ENCODE measurements at regions not wholly inside any gene's neighbourhood (a gene's known extent, or its start where the extent isn't known, plus 50 kb on each side); places are given as distances from the start of the nearest gene placed in this dataset.

DNA sequence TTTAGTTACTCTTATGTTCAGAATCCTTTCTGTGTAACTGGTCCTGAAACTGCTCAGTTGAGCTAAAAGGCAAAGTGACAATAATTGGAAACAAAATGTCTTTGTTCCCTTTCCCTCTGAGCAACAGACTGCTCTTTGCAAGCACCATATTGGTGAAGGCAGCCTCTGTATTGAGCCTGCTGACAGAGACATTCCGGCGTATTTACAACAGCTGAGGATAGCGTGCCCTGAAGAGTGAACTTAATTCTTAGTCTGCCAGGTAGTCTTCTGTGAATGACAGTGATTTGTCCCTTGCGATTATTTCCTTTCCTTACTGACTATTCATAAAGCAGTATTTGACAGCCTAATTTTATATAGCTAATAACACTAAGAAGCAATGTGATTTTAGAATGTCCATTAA is 239.1 kb downstream of the CPS1 start:
- Histone ChIP-seq H3K4me2 (ENCODE audit: low read depth, low read length) (no peak overlapping the region), H3K36me3 (replicated peaks; ENCODE audit: insufficient read depth, low read length) (no peaks in the 10 kb centered on the region), H3F3A (ENCODE audit: insufficient read depth, low read length) (no peaks in the 10 kb centered on the region), H3K4me1 (ENCODE audit: low read length) (no peaks in the 10 kb centered on the region), H3K9me2 (replicated peaks; ENCODE audit: insufficient read depth, low read length) (no peaks in the 10 kb centered on the region), H3K79me2 (ENCODE audit: low read length) (no peaks in the 10 kb centered on the region), H3K9ac (ENCODE audit: low read length) (no peak overlapping the region), H3K27ac (ENCODE audit: low read length) (no peak overlapping the region), H3K9me3 (replicated peaks; ENCODE audit: insufficient read depth, low read length) (no peaks in the 10 kb centered on the region), H3K4me3 (ENCODE audit: low read length) (no peak overlapping the region), H3K27me3 (replicated peaks; ENCODE audit: insufficient read depth, low read length) (no peaks in the 10 kb centered on the region), H2AFZ (ENCODE audit: low read length) (no peak overlapping the region), H4K20me1 (ENCODE audit: insufficient read depth, low read length) (no peaks in the 10 kb centered on the region)
- no peak for TF ChIP-seq EZH2phosphoT487 (IDR thresholded peaks at IDR 0.05; ENCODE audit: low read length)
- TF ChIP-seq, protein P1, sequence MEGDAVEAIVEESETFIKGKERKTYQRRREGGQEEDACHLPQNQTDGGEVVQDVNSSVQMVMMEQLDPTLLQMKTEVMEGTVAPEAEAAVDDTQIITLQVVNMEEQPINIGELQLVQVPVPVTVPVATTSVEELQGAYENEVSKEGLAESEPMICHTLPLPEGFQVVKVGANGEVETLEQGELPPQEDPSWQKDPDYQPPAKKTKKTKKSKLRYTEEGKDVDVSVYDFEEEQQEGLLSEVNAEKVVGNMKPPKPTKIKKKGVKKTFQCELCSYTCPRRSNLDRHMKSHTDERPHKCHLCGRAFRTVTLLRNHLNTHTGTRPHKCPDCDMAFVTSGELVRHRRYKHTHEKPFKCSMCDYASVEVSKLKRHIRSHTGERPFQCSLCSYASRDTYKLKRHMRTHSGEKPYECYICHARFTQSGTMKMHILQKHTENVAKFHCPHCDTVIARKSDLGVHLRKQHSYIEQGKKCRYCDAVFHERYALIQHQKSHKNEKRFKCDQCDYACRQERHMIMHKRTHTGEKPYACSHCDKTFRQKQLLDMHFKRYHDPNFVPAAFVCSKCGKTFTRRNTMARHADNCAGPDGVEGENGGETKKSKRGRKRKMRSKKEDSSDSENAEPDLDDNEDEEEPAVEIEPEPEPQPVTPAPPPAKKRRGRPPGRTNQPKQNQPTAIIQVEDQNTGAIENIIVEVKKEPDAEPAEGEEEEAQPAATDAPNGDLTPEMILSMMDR (IDR thresholded peaks at IDR 0.05; ENCODE audit: low read length), result no peak
- no peak for TF ChIP-seq EZH2 (optimal IDR thresholded peaks at IDR 0.05; ENCODE audit: low read depth, low read length)
- DNase-seq, result no peak

DNA sequence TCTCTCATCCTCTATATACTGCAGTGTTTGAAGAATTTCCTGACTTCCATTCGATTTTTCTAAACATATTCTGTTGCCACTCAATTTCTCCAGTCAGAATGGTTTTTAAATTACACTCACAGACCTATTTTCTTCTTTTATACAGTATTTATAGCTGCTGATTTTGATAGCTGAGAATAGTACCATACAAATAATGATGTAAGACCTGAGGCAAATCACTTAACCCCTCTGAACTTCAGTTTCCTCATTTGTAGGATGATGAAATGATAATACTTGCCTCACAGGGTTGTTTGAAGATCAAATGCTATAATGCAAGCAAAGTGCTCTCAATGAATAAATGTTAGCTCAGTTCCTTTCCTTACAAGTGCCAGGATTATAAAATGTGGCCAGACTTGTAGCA is 241.8 kb downstream of the CPS1 start:
- Histone ChIP-seq H4K20me1 (ENCODE audit: insufficient read depth, low read length) (no peaks in the 10 kb centered on the region), H3K4me3 (ENCODE audit: low read length) (no peak overlapping the region), H3K9ac (ENCODE audit: low read length) (no peak overlapping the region), H2AFZ (ENCODE audit: low read length) (no peak overlapping the region), H3K27ac (ENCODE audit: low read length) (no peak overlapping the region), H3K4me2 (ENCODE audit: low read depth, low read length) (no peak overlapping the region), H3K27me3 (replicated peaks; ENCODE audit: insufficient read depth, low read length) (no peaks in the 10 kb centered on the region), H3K36me3 (replicated peaks; ENCODE audit: insufficient read depth, low read length) (no peaks in the 10 kb centered on the region), H3K9me3 (replicated peaks; ENCODE audit: insufficient read depth, low read length) (no peaks in the 10 kb centered on the region), H3K79me2 (ENCODE audit: low read length) (no peaks in the 10 kb centered on the region), H3F3A (ENCODE audit: insufficient read depth, low read length) (no peaks in the 10 kb centered on the region), H3K9me2 (replicated peaks; ENCODE audit: insufficient read depth, low read length) (no peaks in the 10 kb centered on the region), H3K4me1 (ENCODE audit: low read length) (no peaks in the 10 kb centered on the region)
- no peak for DNase-seq
- TF ChIP-seq, protein P1 (IDR thresholded peaks at IDR 0.05; ENCODE audit: low read length), result no peak
- TF ChIP-seq EZH2phosphoT487 (IDR thresholded peaks at IDR 0.05; ENCODE audit: low read length) (no peak), EZH2 (optimal IDR thresholded peaks at IDR 0.05; ENCODE audit: low read depth, low read length) (no peak)

DNA sequence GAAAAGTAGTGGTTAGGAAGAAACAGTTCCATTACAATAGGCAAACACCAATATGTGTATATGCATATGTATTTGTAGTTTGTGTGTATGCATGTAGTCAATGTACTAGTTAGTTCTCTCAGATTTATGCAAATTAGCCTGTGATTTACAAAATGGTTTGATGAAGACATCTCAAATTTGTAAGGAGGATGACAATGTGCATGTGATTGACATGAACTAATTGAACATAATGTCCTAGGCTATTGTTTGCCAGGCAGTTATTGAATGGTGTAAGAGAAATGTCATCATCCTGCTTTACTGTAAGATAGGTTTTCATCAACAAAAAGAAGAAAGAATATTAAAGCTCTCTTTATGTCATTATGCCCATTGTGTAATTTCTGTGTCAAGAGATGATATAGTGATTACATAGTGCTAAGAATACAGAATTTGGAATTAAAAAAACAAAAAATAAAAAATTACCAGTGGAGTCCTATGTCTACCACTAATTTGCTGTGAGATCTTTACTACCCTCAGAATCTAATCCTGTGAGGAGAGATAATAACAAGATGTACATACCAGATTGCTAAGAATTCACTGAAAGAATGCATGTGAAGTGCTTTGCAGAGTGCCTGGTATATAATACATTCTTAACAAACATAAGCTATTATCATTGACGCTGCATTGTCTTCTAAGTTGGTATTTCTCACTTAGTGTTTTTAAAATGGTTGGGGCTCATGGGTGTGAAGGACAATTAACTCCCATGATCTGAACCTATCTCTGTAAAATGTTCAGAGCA is 258.0 kb downstream of the CPS1 start:
- H3K4me1 ChIP-seq (ENCODE audit: low read length), result no peaks in the 10 kb centered on the region
- H3K4me3 ChIP-seq (ENCODE audit: low read length), result no peak overlapping the region
- no peak overlapping the region for H3K4me2 ChIP-seq (ENCODE audit: low read depth, low read length)
- DNase-seq, result no peak
- H3F3A ChIP-seq (ENCODE audit: insufficient read depth, low read length), result no peaks in the 10 kb centered on the region
- H3K79me2 ChIP-seq (ENCODE audit: low read length), result no peaks in the 10 kb centered on the region
- H3K27me3 ChIP-seq (replicated peaks; ENCODE audit: insufficient read depth, low read length), result no peaks in the 10 kb centered on the region
- H3K9ac ChIP-seq (ENCODE audit: low read length), result no peak overlapping the region
- no peak for TF ChIP-seq EZH2phosphoT487 (IDR thresholded peaks at IDR 0.05; ENCODE audit: low read length)
- TF ChIP-seq, protein P1 (IDR thresholded peaks at IDR 0.05; ENCODE audit: low read length), result no peak
- no peak for TF ChIP-seq EZH2 (optimal IDR thresholded peaks at IDR 0.05; ENCODE audit: low read depth, low read length)
- H3K9me2 ChIP-seq (replicated peaks; ENCODE audit: insufficient read depth, low read length), result no peaks in the 10 kb centered on the region
- no peaks in the 10 kb centered on the region for H3K36me3 ChIP-seq (replicated peaks; ENCODE audit: insufficient read depth, low read length)
- H2AFZ ChIP-seq (ENCODE audit: low read length), result no peak overlapping the region
- no peaks in the 10 kb centered on the region for H3K9me3 ChIP-seq (replicated peaks; ENCODE audit: insufficient read depth, low read length)
- no peak overlapping the region for H3K27ac ChIP-seq (ENCODE audit: low read length)
- H4K20me1 ChIP-seq (ENCODE audit: insufficient read depth, low read length), result no peaks in the 10 kb centered on the region
